HEK293 (cell line): ENCODE measurements at regions not wholly inside any gene's neighbourhood (a gene's known extent, or its start where the extent isn't known, plus 50 kb on each side); places are given as distances from the start of the nearest gene placed in this dataset.

Experiments
- KLF1 ChIP-seq: fragments of 450-650 bp; formaldehyde crosslinking; IDR thresholded peaks from 2 replicates; pipeline ENCODE4 v1.5.1; 2016; ENCODE audit warnings: missing biosample characterization, missing genetic modification characterization
- KLF9 ChIP-seq: fragments of 450-650 bp; formaldehyde crosslinking; IDR thresholded peaks from 2 replicates; pipeline ENCODE4 v1.5.1; 2016; ENCODE audit warnings: missing biosample characterization, missing genetic modification characterization, low read depth
- REPIN1 ChIP-seq: fragments of 450-650 bp; formaldehyde crosslinking; IDR thresholded peaks from 2 replicates; pipeline ENCODE4 v1.5.1; 2017; ENCODE audit warnings: missing biosample characterization, missing genetic modification characterization, low read depth
- ZBTB48 ChIP-seq: fragments of 450-650 bp; formaldehyde crosslinking; IDR thresholded peaks from 2 replicates; pipeline ENCODE4 v1.5.1; 2016; ENCODE audit warnings: missing biosample characterization, missing genetic modification characterization
- ZFP41 ChIP-seq: fragments of 450-650 bp; formaldehyde crosslinking; IDR thresholded peaks from 2 replicates; pipeline ENCODE4 v1.5.1; 2016; ENCODE audit warnings: missing biosample characterization, missing genetic modification characterization, borderline replicate concordance
- ZNF133 ChIP-seq: fragments of 450-650 bp; formaldehyde crosslinking; IDR thresholded peaks from 2 replicates; pipeline ENCODE4 v1.5.1; 2016; ENCODE audit warnings: missing biosample characterization, missing genetic modification characterization
- ZNF624 ChIP-seq: fragments of 450-650 bp; formaldehyde crosslinking; IDR thresholded peaks from 2 replicates; pipeline ENCODE4 v1.5.1; 2017; ENCODE audit warnings: missing biosample characterization, missing genetic modification characterization
- ZNF629 ChIP-seq: fragments of 450-650 bp; formaldehyde crosslinking; IDR thresholded peaks from 2 replicates; pipeline ENCODE4 v1.5.1; 2017; ENCODE audit warnings: missing biosample characterization, missing genetic modification characterization
- ZSCAN23 ChIP-seq: fragments of 450-650 bp; formaldehyde crosslinking; IDR thresholded peaks from 2 replicates; pipeline ENCODE4 v1.5.1; 2016; ENCODE audit warnings: missing biosample characterization, missing genetic modification characterization
- TF ChIP-seq, protein P1 (sequence below): fragments of 450-650 bp; formaldehyde crosslinking; IDR thresholded peaks from 2 replicates; pipeline ENCODE4 v1.5.1; 2016; ENCODE audit warnings: missing biosample characterization, missing genetic modification characterization
- TF ChIP-seq, protein P2 (sequence below): sonication (generic); formaldehyde crosslinking; IDR thresholded peaks from 2 replicates; pipeline ENCODE4 v1.8.1; 2022; ENCODE audit warnings: mild to moderate bottlenecking, moderate library complexity, missing genetic modification reagents

DNA sequence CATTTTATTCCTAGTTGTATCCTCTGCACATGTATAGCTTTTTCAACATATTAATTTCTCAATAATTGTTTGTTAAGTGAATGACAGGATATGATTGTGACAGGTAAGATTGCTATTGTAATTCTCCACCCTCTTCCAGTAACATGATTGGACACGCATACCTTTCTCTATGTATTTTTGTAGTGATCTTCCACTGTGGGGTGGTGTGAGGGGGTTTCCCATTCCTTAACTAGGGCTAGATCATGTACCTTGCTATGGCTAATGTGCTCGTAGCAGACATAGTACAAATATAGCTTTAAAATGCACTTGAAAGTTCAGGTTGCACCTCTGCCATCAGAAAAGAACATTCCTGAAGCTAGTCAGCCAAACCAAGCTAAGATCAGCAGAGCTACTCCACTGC is 2392.8 kb upstream of the RAG2 start:
- TF ChIP-seq KLF9 (tag by site-specific recombination) (no peak), ZFP41 (no peak), ZNF624 (tag by site-specific recombination) (no peak), ZNF629 (tag by site-specific recombination) (no peak), ZSCAN23 (tag by site-specific recombination) (no peak), KLF1 (tag by site-specific recombination) (no peak), ZBTB48 (no peak), REPIN1 (tag by site-specific recombination) (no peak), ZNF133 (tag by site-specific recombination) (no peak)
- TF ChIP-seq, protein P1, sequence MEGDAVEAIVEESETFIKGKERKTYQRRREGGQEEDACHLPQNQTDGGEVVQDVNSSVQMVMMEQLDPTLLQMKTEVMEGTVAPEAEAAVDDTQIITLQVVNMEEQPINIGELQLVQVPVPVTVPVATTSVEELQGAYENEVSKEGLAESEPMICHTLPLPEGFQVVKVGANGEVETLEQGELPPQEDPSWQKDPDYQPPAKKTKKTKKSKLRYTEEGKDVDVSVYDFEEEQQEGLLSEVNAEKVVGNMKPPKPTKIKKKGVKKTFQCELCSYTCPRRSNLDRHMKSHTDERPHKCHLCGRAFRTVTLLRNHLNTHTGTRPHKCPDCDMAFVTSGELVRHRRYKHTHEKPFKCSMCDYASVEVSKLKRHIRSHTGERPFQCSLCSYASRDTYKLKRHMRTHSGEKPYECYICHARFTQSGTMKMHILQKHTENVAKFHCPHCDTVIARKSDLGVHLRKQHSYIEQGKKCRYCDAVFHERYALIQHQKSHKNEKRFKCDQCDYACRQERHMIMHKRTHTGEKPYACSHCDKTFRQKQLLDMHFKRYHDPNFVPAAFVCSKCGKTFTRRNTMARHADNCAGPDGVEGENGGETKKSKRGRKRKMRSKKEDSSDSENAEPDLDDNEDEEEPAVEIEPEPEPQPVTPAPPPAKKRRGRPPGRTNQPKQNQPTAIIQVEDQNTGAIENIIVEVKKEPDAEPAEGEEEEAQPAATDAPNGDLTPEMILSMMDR (tag by site-specific recombination): no peak
- TF ChIP-seq, protein P2, sequence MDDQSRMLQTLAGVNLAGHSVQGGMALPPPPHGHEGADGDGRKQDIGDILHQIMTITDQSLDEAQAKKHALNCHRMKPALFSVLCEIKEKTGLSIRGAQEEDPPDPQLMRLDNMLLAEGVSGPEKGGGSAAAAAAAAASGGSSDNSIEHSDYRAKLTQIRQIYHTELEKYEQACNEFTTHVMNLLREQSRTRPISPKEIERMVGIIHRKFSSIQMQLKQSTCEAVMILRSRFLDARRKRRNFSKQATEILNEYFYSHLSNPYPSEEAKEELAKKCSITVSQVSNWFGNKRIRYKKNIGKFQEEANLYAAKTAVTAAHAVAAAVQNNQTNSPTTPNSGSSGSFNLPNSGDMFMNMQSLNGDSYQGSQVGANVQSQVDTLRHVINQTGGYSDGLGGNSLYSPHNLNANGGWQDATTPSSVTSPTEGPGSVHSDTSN (CRISPR knock-in tag): no peak
